HL-60 (cell line): ENCODE measurements at regions not wholly inside any gene's neighbourhood (a gene's known extent, or its start where the extent isn't known, plus 50 kb on each side); places are given as distances from the start of the nearest gene placed in this dataset.

Experiments used
- DNase-seq, 2 experiments: peaks; one replicate each; pipeline ENCODE4 v3.0.0-alpha.2; 2010 to 2020; ENCODE audit warnings: low read depth in 1 of 2, low spot score in 1 of 2
- H3K27ac ChIP-seq: fragments of 250-450 bp; sonication (Bioruptor Pico); replicated peaks from 2 replicates; pipeline ENCODE4 v1.5.1; 2020; ENCODE audit warnings: mild to moderate bottlenecking, moderate library complexity
- H3K27me3 ChIP-seq: fragments of 250-450 bp; sonication (Bioruptor Pico); 2 replicates; pipeline ENCODE4 v1.5.1; 2021; ENCODE audit warnings: mild to moderate bottlenecking, moderate library complexity; ENCODE audit not compliant: insufficient read depth, poor library complexity, severe bottlenecking
- H3K4me3 ChIP-seq: replicated peaks from 2 replicates; pipeline ENCODE4 v1.5.1; 2011; ENCODE audit warnings: mild to moderate bottlenecking, control low read depth, low read length; ENCODE audit not compliant: insufficient read depth
- CTCF ChIP-seq: IDR thresholded peaks from one replicate; pipeline ENCODE4 v1.5.1; 2011; ENCODE audit warnings: low read length, control low read depth, inconsistent platforms; ENCODE audit not compliant: insufficient read depth
- GABPA ChIP-seq: IDR thresholded peaks from 2 replicates; pipeline ENCODE4 v1.6.1; 2012; ENCODE audit warnings: low read depth
- POLR2AphosphoS5 ChIP-seq: IDR thresholded peaks from 2 replicates; pipeline ENCODE4 v1.6.1; 2012; ENCODE audit warnings: low read depth
- REST ChIP-seq: IDR thresholded peaks from 2 replicates; pipeline ENCODE4 v1.6.1; 2012; ENCODE audit warnings: low read depth; ENCODE audit not compliant: insufficient replicate concordance
- SPI1 ChIP-seq: IDR thresholded peaks from 2 replicates; pipeline ENCODE4 v1.6.1; 2012; ENCODE audit warnings: low read depth, mild to moderate bottlenecking, borderline replicate concordance

GRCh38 chr10:35770817-35771355 is 128.8 kb upstream of the FZD8 start:
- H3K4me3 ChIP-seq, result no peak overlapping the region
- H3K27ac ChIP-seq, result no peak overlapping the region
- no peaks in the 10 kb centered on the region for H3K27me3 ChIP-seq
- no peak for TF ChIP-seq GABPA
- TF ChIP-seq CTCF, result no peak
- TF ChIP-seq REST, result no peak
- TF ChIP-seq POLR2AphosphoS5, result no peak
- no peak for TF ChIP-seq SPI1
- DNase-seq, result no peak

- Histone ChIP-seq H3K27ac (no peak overlapping the region), H3K4me3 (no peak overlapping the region), H3K27me3 (no peaks in the 10 kb centered on the region)
- DNase-seq, result no peak
- no peak for TF ChIP-seq CTCF
- TF ChIP-seq SPI1, result no peak
- no peak for TF ChIP-seq GABPA
- TF ChIP-seq POLR2AphosphoS5, result no peak
- TF ChIP-seq REST, result no peak
Observed at GRCh38 chr10:35769795-35770194, 127.7 kb upstream of the FZD8 start.

GRCh38 chr10:35768731-35769130 is 126.6 kb upstream of the FZD8 start:
- Histone ChIP-seq H3K27me3 (no peaks in the 10 kb centered on the region), H3K4me3 (no peak overlapping the region), H3K27ac (no peak overlapping the region)
- no peak for TF ChIP-seq GABPA
- TF ChIP-seq REST, result no peak
- TF ChIP-seq POLR2AphosphoS5, result no peak
- no peak for TF ChIP-seq CTCF
- TF ChIP-seq SPI1, result no peak
- DNase-seq, result no peak
